HEK293T (cell line): ENCODE measurements at regions not wholly inside any gene's neighbourhood (a gene's known extent, or its start where the extent isn't known, plus 50 kb on each side); places are given as distances from the start of the nearest gene placed in this dataset.

Experiments
- BHLHE40 ChIP-seq: fragments of 450-650 bp; IDR thresholded peaks from 2 replicates; pipeline ENCODE4 v1.6.1; 2016; ENCODE audit warnings: mild to moderate bottlenecking, moderate library complexity, borderline replicate concordance
- CTBP1 ChIP-seq: fragments of 450-650 bp; IDR thresholded peaks from 2 replicates; pipeline ENCODE4 v1.6.1; 2016; ENCODE audit warnings: borderline replicate concordance
- ELF4 ChIP-seq: fragments of 450-650 bp; IDR thresholded peaks from 2 replicates; pipeline ENCODE4 v1.6.1; 2017; ENCODE audit warnings: antibody characterized with exemption
- FOXA1 ChIP-seq: fragments of 450-650 bp; IDR thresholded peaks from 2 replicates; pipeline ENCODE4 v1.6.1; 2016; ENCODE audit warnings: mild to moderate bottlenecking
- FOXK2 ChIP-seq: fragments of 450-650 bp; IDR thresholded peaks from 2 replicates; pipeline ENCODE4 v1.6.1; 2016; ENCODE audit warnings: mild to moderate bottlenecking
- FOXM1 ChIP-seq: fragments of 450-650 bp; IDR thresholded peaks from 2 replicates; pipeline ENCODE4 v1.6.1; 2017; ENCODE audit warnings: mild to moderate bottlenecking, borderline replicate concordance
- HDGF ChIP-seq: fragments of 450-650 bp; IDR thresholded peaks from 2 replicates; pipeline ENCODE4 v1.6.1; 2017; ENCODE audit warnings: antibody characterized with exemption, borderline replicate concordance
- L3MBTL2 ChIP-seq: fragments of 450-650 bp; conservative IDR thresholded peaks from 2 replicates; pipeline ENCODE4 v1.6.1; 2016; ENCODE audit warnings: mild to moderate bottlenecking
- LEF1 ChIP-seq: fragments of 450-650 bp; IDR thresholded peaks from 2 replicates; pipeline ENCODE4 v1.6.1; 2017; ENCODE audit warnings: mild to moderate bottlenecking, borderline replicate concordance
- NFRKB ChIP-seq: fragments of 450-650 bp; IDR thresholded peaks from 2 replicates; pipeline ENCODE4 v1.6.1; 2016; ENCODE audit warnings: mild to moderate bottlenecking, moderate library complexity
- PKNOX1 ChIP-seq: fragments of 450-650 bp; IDR thresholded peaks from 2 replicates; pipeline ENCODE4 v1.6.1; 2016
- SP1 ChIP-seq: fragments of 450-650 bp; IDR thresholded peaks from 2 replicates; pipeline ENCODE4 v1.6.1; 2017
- SUZ12 ChIP-seq: fragments of 450-650 bp; IDR thresholded peaks from 2 replicates; pipeline ENCODE4 v1.6.1; 2016; ENCODE audit warnings: mild to moderate bottlenecking
- ZNF384 ChIP-seq: fragments of 450-650 bp; IDR thresholded peaks from 2 replicates; pipeline ENCODE4 v1.6.1; 2016

- no peak for TF ChIP-seq SP1
- no peak for TF ChIP-seq SUZ12
- TF ChIP-seq BHLHE40: no peak
- no peak for TF ChIP-seq PKNOX1
- TF ChIP-seq NFRKB: no peak
- no peak for TF ChIP-seq ELF4
- TF ChIP-seq LEF1: no peak
- no peak for TF ChIP-seq FOXM1
- TF ChIP-seq HDGF: no peak
- no peak for TF ChIP-seq CTBP1
- no peak for TF ChIP-seq FOXK2
- no peak for TF ChIP-seq FOXA1
- TF ChIP-seq ZNF384: no peak
- no peak for TF ChIP-seq L3MBTL2
These were observed 465.4 kb downstream of the CDH11 start for GRCh38 chr16:64656471-64656870.
